SK-N-SH (cell line): ENCODE measurements at regions not wholly inside any gene's neighbourhood (a gene's known extent, or its start where the extent isn't known, plus 50 kb on each side); places are given as distances from the start of the nearest gene placed in this dataset.

Experiments used
- CTCF ChIA-PET: fragments of 300-600, 350-600 bp; formaldehyde crosslinking; extraction: SDS; loops from one replicate; lab custom pipeline; 2021; lab: Yijun Ruan, JAX
- POLR2A ChIA-PET: fragments of 350-600 bp; sonication (Branson Sonifier 250); formaldehyde crosslinking; extraction: SDS; loops from one replicate; lab custom pipeline; 2020; ENCODE audit warnings: antibody characterized with exemption, inconsistent platforms; lab: Yijun Ruan, JAX
- DNase-seq: peaks from one replicate; pipeline ENCODE4 v3.0.0; 2012
- H2AFZ ChIP-seq: fragments of 200-600 bp; sonication (generic); 2 replicates; pipeline ENCODE4 v1.8.1; 2016; ENCODE audit warnings: antibody characterized with exemption, mild to moderate bottlenecking, low read depth
- H3F3A ChIP-seq: fragments of 200-600 bp; sonication (generic); replicated peaks from 2 replicates; pipeline ENCODE3; 2016; ENCODE audit warnings: antibody characterized with exemption, mild to moderate bottlenecking; ENCODE audit not compliant: insufficient read depth
- H3K27ac ChIP-seq, 2 experiments: fragments of 200-500 bp in 1 of 2; fragments of 200-600 bp in 1 of 2; sonication (Bioruptor generic) in 1 of 2; sonication (generic), shearing (Covaris generic) in 1 of 2; 2 replicates each; pipeline versions ENCODE4 v1.5.1 to v1.6.1; 2014 to 2016; ENCODE audit warnings: low read depth in 2 of 2, inconsistent platforms in 1 of 2, low read length in 1 of 2, mild to moderate bottlenecking in 1 of 2, mixed read lengths in 1 of 2
- H3K27me3 ChIP-seq: fragments of 200-600 bp; sonication (generic), shearing (Covaris generic); 2 replicates; pipeline ENCODE4 v1.6.1; 2016; ENCODE audit warnings: mixed run types; ENCODE audit not compliant: insufficient read depth
- H3K36me3 ChIP-seq, 2 experiments: fragments of 200-500 bp in 1 of 2; fragments of 200-600 bp in 1 of 2; sonication (Bioruptor generic) in 1 of 2; sonication (generic) in 1 of 2; replicated peaks in 1 of 2; 2 replicates each; pipeline versions ENCODE3 to v1.5.1; 2014 to 2016; ENCODE audit warnings: low read length in 1 of 2, mild to moderate bottlenecking in 1 of 2; ENCODE audit not compliant: insufficient read depth in 2 of 2, control insufficient read depth in 1 of 2
- H3K4me1 ChIP-seq, 2 experiments: fragments of 200-500 bp in 1 of 2; fragments of 200-600 bp in 1 of 2; sonication (Bioruptor generic) in 1 of 2; sonication (generic), shearing (Covaris generic) in 1 of 2; 2 replicates each; pipeline versions ENCODE4 v1.5.1 to v1.6.1; 2014 to 2016; ENCODE audit warnings: low read depth in 1 of 2, low read length in 1 of 2, mixed run types in 1 of 2; ENCODE audit not compliant: insufficient read depth in 2 of 2, control insufficient read depth in 1 of 2
- H3K4me2 ChIP-seq: fragments of 200-600 bp; sonication (generic), shearing (Covaris generic); 2 replicates; pipeline ENCODE4 v1.6.1; 2017; ENCODE audit warnings: mixed run types
- H3K4me3 ChIP-seq, 2 experiments: fragments of 200-500 bp in 1 of 2; fragments of 200-600 bp in 1 of 2; sonication (Bioruptor generic) in 1 of 2; sonication (generic), shearing (Covaris generic) in 1 of 2; 2 replicates each; pipeline versions ENCODE4 v1.5.1 to v1.8.1; 2014 to 2016; ENCODE audit warnings: low read depth in 2 of 2, inconsistent platforms in 1 of 2, low read length in 1 of 2, mild to moderate bottlenecking in 1 of 2, mixed read lengths in 1 of 2, moderate library complexity in 1 of 2
- H3K79me2 ChIP-seq: fragments of 200-600 bp; sonication (generic); 2 replicates; pipeline ENCODE4 v1.8.1; 2017; ENCODE audit warnings: mild to moderate bottlenecking; ENCODE audit not compliant: insufficient read depth
- H3K9ac ChIP-seq: fragments of 200-600 bp; sonication (generic); 2 replicates; pipeline ENCODE4 v1.6.1; 2017; ENCODE audit warnings: mixed run types
- H3K9me2 ChIP-seq: fragments of 200-600 bp; sonication (generic); 2 replicates; pipeline ENCODE4 v1.6.1; 2017; ENCODE audit warnings: mixed run types
- H3K9me3 ChIP-seq: fragments of 200-600 bp; sonication (generic); 2 replicates; pipeline ENCODE4 v1.6.1; 2017; ENCODE audit warnings: mixed run types, mild to moderate bottlenecking, moderate library complexity
- H4K20me1 ChIP-seq: fragments of 200-600 bp; sonication (generic); 2 replicates; pipeline ENCODE4 v1.6.1; 2017; ENCODE audit warnings: mild to moderate bottlenecking, mixed run types; ENCODE audit not compliant: insufficient read depth
- CHD2 ChIP-seq: fragments of 150-350 bp; IDR thresholded peaks from 2 replicates; pipeline ENCODE4 v1.6.1; 2018; ENCODE audit warnings: low read length; ENCODE audit not compliant: partially characterized antibody
- FOSL2 ChIP-seq: IDR thresholded peaks from 2 replicates; pipeline ENCODE4 v1.4.0; 2012; ENCODE audit warnings: low read depth, mild to moderate bottlenecking, moderate library complexity, borderline replicate concordance
- FOXM1 ChIP-seq: IDR thresholded peaks from 2 replicates; pipeline ENCODE4 v1.4.0; 2012; ENCODE audit warnings: low read depth, mild to moderate bottlenecking
- GATA2 ChIP-seq: sonication (generic); formaldehyde crosslinking; IDR thresholded peaks from 2 replicates; pipeline ENCODE4 v1.5.0; 2020; ENCODE audit warnings: mild to moderate bottlenecking, missing genetic modification reagents
- MAX ChIP-seq: IDR thresholded peaks from 2 replicates; pipeline ENCODE4 v1.4.0; 2012; ENCODE audit warnings: low read depth
- MEF2A ChIP-seq: IDR thresholded peaks from 2 replicates; pipeline ENCODE4 v1.4.0; 2012; ENCODE audit warnings: low read depth, borderline replicate concordance
- MXI1 ChIP-seq: IDR thresholded peaks from 2 replicates; pipeline ENCODE4 v1.6.1; 2012; ENCODE audit warnings: mild to moderate bottlenecking, low read depth, low read length, improper control_type of control experiment
- NFIC ChIP-seq: IDR thresholded peaks from 2 replicates; pipeline ENCODE4 v1.4.0; 2012; ENCODE audit warnings: borderline replicate concordance
- NRF1 ChIP-seq: IDR thresholded peaks from 2 replicates; pipeline ENCODE4 v1.6.1; 2012; ENCODE audit warnings: low read depth, mild to moderate bottlenecking, low read length
- PBX3 ChIP-seq: IDR thresholded peaks from 2 replicates; pipeline ENCODE4; 2012
- POLR2AphosphoS5 ChIP-seq: IDR thresholded peaks from 2 replicates; pipeline ENCODE4 v1.6.1; 2012; ENCODE audit warnings: low read depth, low read length
- RAD21 ChIP-seq: IDR thresholded peaks from 2 replicates; pipeline ENCODE4 v1.6.1; 2012; ENCODE audit warnings: mild to moderate bottlenecking, low read length
- RFX5 ChIP-seq: IDR thresholded peaks from 2 replicates; pipeline ENCODE4 v1.6.1; 2012; ENCODE audit warnings: mild to moderate bottlenecking, improper control_type of control experiment, low read length
- RXRA ChIP-seq: IDR thresholded peaks from 2 replicates; pipeline ENCODE4 v1.4.0; 2012; ENCODE audit warnings: low read depth, mild to moderate bottlenecking, borderline replicate concordance
- SIN3A ChIP-seq: IDR thresholded peaks from 2 replicates; pipeline ENCODE4 v1.6.1; 2012; ENCODE audit warnings: low read depth, mild to moderate bottlenecking, low read length, moderate library complexity, borderline replicate concordance
- SMC3 ChIP-seq: IDR thresholded peaks from 2 replicates; pipeline ENCODE4 v1.6.1; 2012; ENCODE audit warnings: low read depth, low read length, improper control_type of control experiment
- TAF1 ChIP-seq: IDR thresholded peaks from 2 replicates; pipeline ENCODE4 v1.6.1; 2012; ENCODE audit warnings: low read depth, mild to moderate bottlenecking, low read length, moderate library complexity, borderline replicate concordance
- TEAD4 ChIP-seq: IDR thresholded peaks from 2 replicates; pipeline ENCODE4 v1.4.0; 2012; ENCODE audit warnings: mild to moderate bottlenecking, borderline replicate concordance; ENCODE audit not compliant: insufficient read depth
- USF2 ChIP-seq: fragments of 150-350 bp; IDR thresholded peaks from 2 replicates; pipeline ENCODE4 v1.6.1; 2017; ENCODE audit warnings: antibody characterized with exemption, low read length, low read depth, borderline replicate concordance
- ZBTB33 ChIP-seq: IDR thresholded peaks from 2 replicates; pipeline ENCODE4 v1.4.0; 2012; ENCODE audit warnings: low read depth, borderline replicate concordance
- WGBS: methylation state at CpG from one replicate; pipeline ENCODE4 v1.1.6; 2017; ENCODE audit warnings: low lambda C conversion rate; 5-methylcytosine and 5-hydroxymethylcytosine counted together

- H3K9me2 ChIP-seq = no peaks in the 10 kb centered on the region
- peak overlapping the region in 1 of 2 experiments; percentile 15; a peak in 2 of 4 replicates for H3K27ac ChIP-seq
- DNase-seq = no peak
- ChIA-PET CTCF (no interaction called here), POLR2A (no interaction called here)
- H4K20me1 ChIP-seq = no peaks in the 10 kb centered on the region
- no peak overlapping the region for H3K4me3 ChIP-seq
- no peak overlapping the region for H3K9ac ChIP-seq
- 23% methylated on average over 2 of the region's 2 CpGs for WGBS
- 0 out of 4 replicates have a peak, but pooled peaks cover 0 to 5% of the 10 kb centered on the region in 2 experiments for H3K4me1 ChIP-seq
- no peaks in the 10 kb centered on the region for H3K36me3 ChIP-seq
- H2AFZ ChIP-seq = peak overlapping the region; percentile 77; the same call in 1 of the 2 replicates
- H3K27me3 ChIP-seq = no peaks in the 10 kb centered on the region
- H3K79me2 ChIP-seq = no peaks in the 10 kb centered on the region
- no peaks in the 10 kb centered on the region for H3K9me3 ChIP-seq
- peaks cover 11% of the 10 kb centered on the region for H3F3A ChIP-seq
- TF ChIP-seq MXI1 (no peak), PBX3 (0 out of 2 replicates have a peak, but pooled peaks have one; percentile 18)
- H3K4me2 ChIP-seq = no peak overlapping the region
Measured at GRCh38 chr18:73636355-73636754, 511.3 kb downstream of the FBXO15 start.

- TF ChIP-seq RXRA (no peak), RAD21 (no peak), FOSL2 (no peak), MAX (no peak), CHD2 (no peak), TEAD4 (no peak), RFX5 (no peak), NRF1 (no peak), NFIC (no peak), FOXM1 (no peak), SIN3A (no peak), PBX3 (no peak), MEF2A (no peak), SMC3 (no peak), GATA2 (CRISPR knock-in tag) (no peak), ZBTB33 (no peak), TAF1 (no peak), USF2 (no peak), POLR2AphosphoS5 (no peak)
- WGBS = 14% methylated on average over 2 of the region's 2 CpGs
- no peaks in the 10 kb centered on the region for H4K20me1 ChIP-seq
- H3K27ac ChIP-seq = no peak overlapping the region; a peak in 1 of 4 replicates
- ChIA-PET POLR2A (no interaction called here), CTCF (no interaction called here)
- H3K9ac ChIP-seq = no peak overlapping the region
- H3K9me3 ChIP-seq = peaks cover 5% of the 10 kb centered on the region; the same call in 1 of the 2 replicates
- no peaks in the 10 kb centered on the region for H3K9me2 ChIP-seq
- H3K4me3 ChIP-seq = no peak overlapping the region
- H3K4me2 ChIP-seq = no peak overlapping the region
- no peak for DNase-seq
- H3K27me3 ChIP-seq = no peaks in the 10 kb centered on the region
- H2AFZ ChIP-seq = peak overlapping the region; percentile 27; the same call in 1 of the 2 replicates
- no peaks in the 10 kb centered on the region for H3K79me2 ChIP-seq
- peaks cover 8% of the 10 kb centered on the region for H3F3A ChIP-seq
- no peaks in the 10 kb centered on the region for H3K36me3 ChIP-seq
- no peaks in the 10 kb centered on the region for H3K4me1 ChIP-seq
Measured at GRCh38 chr18:73626859-73627258, 520.8 kb downstream of the FBXO15 start.
